ENCODE measurements at regions not wholly inside any gene's neighbourhood (a gene's known extent, or its start where the extent isn't known, plus 50 kb on each side); places are given as distances from the start of the nearest gene placed in this dataset.

- CTCF ChIA-PET: no interaction called here
- POLR2A ChIA-PET: no interaction called here
These were observed 348.3 kb downstream of the UQCRFS1 start for GRCh38 chr19:28864577-28865042.

- CTCF ChIA-PET: no interaction called here
- POLR2A ChIA-PET: no interaction called here
These were observed 348.9 kb downstream of the UQCRFS1 start for GRCh38 chr19:28864024-28864503.

GRCh38 chr19:28862238-28862637 is 350.7 kb downstream of the UQCRFS1 start:
- CTCF ChIA-PET: no interaction called here
- POLR2A ChIA-PET: no interaction called here

GRCh38 chr19:28859811-28860210 is 353.1 kb downstream of the UQCRFS1 start:
- ChIA-PET POLR2A (no interaction called here), CTCF (no interaction called here)

GRCh38 chr19:28858933-28859332 is 354.0 kb downstream of the UQCRFS1 start:
- ChIA-PET POLR2A (no interaction called here), CTCF (no interaction called here)

GRCh38 chr19:28857967-28858366 is 355.0 kb downstream of the UQCRFS1 start:
- CTCF ChIA-PET: no interaction called here
- POLR2A ChIA-PET: no interaction called here

- ChIA-PET CTCF (no interaction called here), POLR2A (no interaction called here)
These were observed 357.7 kb downstream of the UQCRFS1 start for GRCh38 chr19:28855216-28855615.

- CTCF ChIA-PET: no interaction called here
- POLR2A ChIA-PET: no interaction called here
These were observed 365.5 kb downstream of the UQCRFS1 start for GRCh38 chr19:28847468-28847867.

GRCh38 chr19:28846094-28846812 is 366.7 kb downstream of the UQCRFS1 start:
- ChIA-PET POLR2A (no interaction called here), CTCF (no interaction called here)

- CTCF ChIA-PET: no interaction called here
- POLR2A ChIA-PET: no interaction called here
These were observed 369.0 kb downstream of the UQCRFS1 start for GRCh38 chr19:28843761-28844492.

- ChIA-PET CTCF (no interaction called here), POLR2A (no interaction called here)
These were observed 371.4 kb downstream of the UQCRFS1 start for GRCh38 chr19:28841531-28841930.

- POLR2A ChIA-PET: no interaction called here
These were observed 372.1 kb downstream of the UQCRFS1 start for GRCh38 chr19:28840891-28841290.

GRCh38 chr19:28839455-28839854 is 373.5 kb downstream of the UQCRFS1 start:
- CTCF ChIA-PET: no interaction called here

More at GRCh38 chr19:28840891-28841290, 372.1 kb downstream of the UQCRFS1 start:
- CTCF ChIA-PET: no interaction called here

GRCh38 chr19:28838909-28839308 is 374.0 kb downstream of the UQCRFS1 start:
- POLR2A ChIA-PET: no interaction called here
- CTCF ChIA-PET: no interaction called here

More at GRCh38 chr19:28839455-28839854, 373.5 kb downstream of the UQCRFS1 start:
- POLR2A ChIA-PET: no interaction called here

GRCh38 chr19:28836421-28836820 is 376.5 kb downstream of the UQCRFS1 start:
- POLR2A ChIA-PET: no interaction called here
- CTCF ChIA-PET: no interaction called here

- ChIA-PET CTCF (no interaction called here), POLR2A (no interaction called here)
These were observed 378.0 kb downstream of the UQCRFS1 start for GRCh38 chr19:28834996-28835395.

GRCh38 chr19:28831462-28831861 is 381.5 kb downstream of the UQCRFS1 start:
- POLR2A ChIA-PET: no interaction called here
- CTCF ChIA-PET: no interaction called here

GRCh38 chr19:28829762-28830161 is 383.2 kb downstream of the UQCRFS1 start:
- ChIA-PET CTCF (no interaction called here), POLR2A (no interaction called here)

- ChIA-PET POLR2A (no interaction called here), CTCF (no interaction called here)
These were observed 383.6 kb downstream of the UQCRFS1 start for GRCh38 chr19:28829359-28829758.

- ChIA-PET POLR2A (no interaction called here), CTCF (no interaction called here)
These were observed 384.6 kb downstream of the UQCRFS1 start for GRCh38 chr19:28828276-28828870.

- ChIA-PET POLR2A (no interaction called here), CTCF (no interaction called here)
These were observed 385.6 kb downstream of the UQCRFS1 start for GRCh38 chr19:28827382-28827781.

Data from activated CD8-positive, alpha-beta memory T cell treated with anti-CD3 and anti-CD28 coated beads for 36 hours (primary cell).